GM18861 (cell line): ENCODE measurements at regions not wholly inside any gene's neighbourhood (a gene's known extent, or its start where the extent isn't known, plus 50 kb on each side); places are given as distances from the start of the nearest gene placed in this dataset.
"Not testable (repeated sequence)": the region's sequence is repeated elsewhere in the genome, so short reads cannot be mapped to it uniquely, and the experiment has no call there.

Experiments used
- ATAC-seq: cut with Tn5 transposase; IDR thresholded peaks from one replicate; pipeline ENCODE4 v1.9.1; 2021; ENCODE audit not compliant: unreplicated experiment

DNA sequence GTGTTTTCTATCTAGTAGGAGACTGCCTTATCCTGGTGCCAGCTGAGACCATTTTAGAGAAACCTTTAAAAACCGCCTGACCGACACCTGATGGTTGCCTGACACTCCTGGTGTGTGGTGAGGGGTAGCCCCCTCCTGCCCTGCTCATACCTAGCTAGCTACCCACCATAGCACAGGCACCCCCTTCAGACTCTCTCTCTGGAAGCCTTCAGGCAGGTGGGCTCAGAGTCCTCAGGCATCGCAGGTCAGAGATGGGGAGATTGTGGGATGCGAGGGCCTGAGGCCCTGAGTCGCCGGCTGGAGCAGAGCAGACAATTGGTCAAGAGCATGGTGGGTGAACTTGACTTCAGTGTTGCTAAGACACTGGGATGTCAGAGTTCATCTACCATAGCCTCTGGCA is 424.6 kb downstream of the BRD1 start:
- ATAC-seq, result no peak

DNA sequence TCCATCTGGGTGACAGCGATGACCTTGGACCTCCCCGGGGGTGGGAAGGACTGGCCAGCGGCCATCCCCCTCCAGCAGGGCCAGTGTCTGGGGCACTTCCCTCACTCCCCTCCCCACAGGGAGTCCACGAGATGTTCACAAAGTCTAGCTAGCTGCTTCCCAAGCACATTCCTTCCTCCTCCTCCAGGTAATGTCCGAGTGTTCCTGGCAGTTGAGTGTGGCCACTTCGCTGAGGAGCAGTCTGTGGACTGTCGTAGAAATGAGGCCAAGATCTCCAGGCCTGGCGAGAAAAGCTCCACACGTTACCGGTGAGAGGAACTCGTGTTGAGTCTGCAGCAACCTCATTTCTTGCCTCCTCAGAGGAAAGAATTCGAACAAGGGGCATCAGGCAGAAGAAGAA is 425.5 kb downstream of the BRD1 start:
- ATAC-seq, result no peak

DNA sequence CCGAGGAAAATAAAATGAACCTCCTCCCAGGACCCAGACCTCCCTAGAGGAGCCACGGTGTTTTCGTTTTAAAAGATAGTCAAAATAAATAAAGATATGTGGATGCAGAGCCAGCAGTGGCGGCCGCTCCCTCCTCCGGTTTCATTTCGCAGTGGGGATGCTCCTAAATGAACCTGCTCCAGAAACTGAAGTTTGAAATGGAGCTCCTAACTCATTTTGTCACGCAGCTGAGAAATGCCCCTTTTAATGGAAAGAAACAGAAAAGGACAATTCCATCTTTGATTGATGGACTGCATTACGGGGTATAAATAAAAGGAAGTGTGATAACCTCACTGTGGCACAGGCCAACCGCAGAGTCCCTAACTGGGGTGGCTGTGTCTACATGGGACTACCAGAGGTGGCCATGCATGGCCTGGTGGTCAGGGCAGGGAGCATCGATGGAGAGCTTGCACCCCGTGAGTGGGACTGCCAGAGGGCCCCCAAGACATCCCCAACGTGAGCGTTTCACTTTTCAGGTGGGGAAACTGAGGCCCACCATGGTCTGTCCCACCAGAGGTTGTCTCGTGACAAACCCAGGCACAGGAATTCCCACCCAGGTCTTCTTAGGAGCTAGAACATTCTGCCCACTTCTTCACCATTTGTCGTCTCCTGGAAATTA is 426.6 kb downstream of the BRD1 start:
- ATAC-seq, result no peak

DNA sequence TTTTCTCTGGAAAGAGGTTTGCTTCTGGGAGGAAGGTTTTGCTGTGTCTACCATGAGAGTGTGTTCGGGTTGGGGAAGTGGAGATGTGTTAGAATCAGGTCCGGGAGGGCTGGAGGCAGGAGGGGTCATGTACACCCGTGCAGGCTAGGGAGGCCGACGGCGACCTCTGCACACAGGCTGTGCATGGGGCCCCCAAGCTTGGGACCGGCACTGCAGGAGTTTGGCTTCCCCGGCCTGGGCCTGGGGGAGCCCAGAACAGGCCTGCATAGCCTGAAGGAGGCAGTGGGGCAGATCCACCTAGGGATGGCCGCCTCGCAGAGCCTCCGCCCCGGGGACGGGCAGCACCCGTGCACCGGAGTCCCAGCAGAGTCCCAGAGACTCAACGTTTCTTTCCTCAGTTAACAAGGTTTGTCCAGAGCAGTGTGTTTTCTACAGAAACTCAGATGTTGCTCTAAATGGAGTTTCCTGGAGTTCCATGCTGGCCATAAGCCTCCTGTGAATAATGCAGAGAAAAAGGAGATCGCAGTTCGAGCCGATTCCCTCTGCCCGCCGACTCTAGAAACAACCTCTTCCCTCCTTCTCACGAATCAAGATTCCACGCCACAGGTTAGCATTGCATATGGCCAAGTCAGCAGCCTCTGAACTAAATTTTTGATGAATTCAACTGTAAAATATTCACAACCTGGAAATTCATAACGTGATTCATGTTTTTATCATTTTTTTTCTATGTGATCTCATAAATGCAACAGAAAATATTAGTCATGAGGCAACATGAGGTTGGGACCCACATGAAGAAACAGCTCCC is 427.3 kb downstream of the BRD1 start:
- no peak for ATAC-seq

DNA sequence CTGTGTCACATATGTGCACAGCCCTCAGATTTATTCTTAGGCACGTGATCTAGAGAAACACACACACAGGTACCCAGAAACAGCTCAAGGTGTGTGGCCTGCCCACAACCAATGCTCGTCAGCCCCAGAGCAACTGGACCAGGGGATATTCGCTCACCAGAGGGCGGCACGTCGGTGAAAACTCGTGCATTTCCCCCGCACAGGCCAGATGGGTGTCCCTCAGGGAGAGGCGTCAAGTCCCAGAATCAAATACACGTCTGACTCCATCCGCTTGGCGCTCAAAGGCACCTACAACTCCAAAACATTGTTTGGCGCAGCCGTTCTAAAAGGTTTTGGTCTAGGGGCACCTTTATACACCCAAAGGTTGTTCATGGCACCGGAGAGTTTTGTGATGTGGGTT is 429.0 kb downstream of the BRD1 start:
- no peak for ATAC-seq

DNA sequence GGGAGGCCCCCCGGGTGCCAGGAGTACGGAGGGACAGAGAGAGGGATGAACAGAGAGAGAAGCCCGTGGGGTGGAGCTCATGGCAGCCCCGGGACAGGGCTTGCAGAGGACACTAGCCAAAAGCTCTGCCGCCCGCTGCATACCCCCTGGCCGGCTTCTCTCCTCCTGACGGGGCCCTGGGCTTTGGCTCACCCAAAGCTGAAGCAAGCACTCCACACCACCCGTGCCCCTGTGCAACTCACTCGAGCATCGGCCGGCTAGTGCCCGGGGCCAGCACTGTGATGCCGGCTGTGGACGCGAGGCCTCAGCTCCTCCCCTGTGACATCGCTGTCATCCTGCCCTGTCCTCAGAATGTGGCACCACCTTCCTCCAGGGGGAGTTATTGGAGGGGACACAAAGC is 429.6 kb downstream of the BRD1 start:
- ATAC-seq, result no peak

DNA sequence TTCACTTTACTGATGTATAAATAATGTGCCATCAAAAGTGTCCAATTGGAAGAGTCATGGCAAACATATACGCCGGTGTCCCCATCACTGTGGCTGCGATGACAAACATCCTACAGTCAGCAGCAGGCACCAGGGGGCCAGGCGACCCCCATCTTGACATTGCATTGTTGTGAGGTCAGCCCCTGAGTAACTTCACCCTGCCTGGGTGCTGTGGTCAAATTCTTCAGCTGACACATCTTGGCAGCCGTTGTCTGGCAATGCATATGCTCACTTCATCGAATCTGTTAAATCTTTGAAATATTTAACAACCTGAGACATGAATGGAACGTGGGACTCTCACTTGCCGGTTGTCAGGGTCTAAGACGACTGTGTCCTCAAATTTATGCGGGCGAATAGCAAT is 430.9 kb downstream of the BRD1 start:
- ATAC-seq, result no peak

DNA sequence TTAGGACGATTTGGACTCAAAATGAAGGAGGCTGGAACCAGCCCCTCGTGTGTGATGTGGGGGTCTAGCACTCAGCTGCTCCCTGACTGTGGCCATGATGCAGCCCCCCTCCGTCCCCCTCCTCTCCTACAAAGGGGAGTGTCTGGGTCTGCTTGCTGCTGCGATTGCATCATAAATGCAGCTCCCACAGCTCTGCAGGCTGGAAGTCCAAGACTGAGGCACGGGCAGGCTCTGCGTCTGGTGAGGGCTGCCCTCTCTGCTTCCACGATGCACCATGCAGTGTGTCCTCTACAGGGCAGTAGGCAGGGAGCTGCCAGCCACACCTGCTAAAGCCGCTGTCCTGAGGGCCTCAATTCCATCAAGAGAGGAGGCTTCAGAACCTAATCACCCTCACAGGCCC is 432.1 kb downstream of the BRD1 start:
- no peak for ATAC-seq

DNA sequence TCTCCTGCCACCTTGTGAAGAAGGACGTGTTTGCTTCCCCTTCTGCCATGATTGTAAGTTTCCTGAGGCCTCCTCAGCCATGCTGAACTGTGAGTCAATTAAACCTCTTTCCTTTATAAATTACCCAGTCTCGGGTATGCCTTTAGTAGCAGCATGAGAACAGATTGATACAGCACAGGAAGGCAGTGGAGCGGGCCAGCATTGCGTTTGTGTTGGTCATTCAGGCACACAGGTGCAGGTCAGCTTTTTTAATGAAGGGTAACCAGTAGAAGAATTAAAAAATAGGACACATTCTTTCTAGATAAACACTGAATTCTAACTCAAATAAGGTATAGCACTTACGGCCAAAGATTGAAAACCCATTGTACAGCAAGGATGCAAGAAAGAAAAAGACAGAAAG is 432.6 kb downstream of the BRD1 start:
- not testable (repeated sequence) for ATAC-seq

DNA sequence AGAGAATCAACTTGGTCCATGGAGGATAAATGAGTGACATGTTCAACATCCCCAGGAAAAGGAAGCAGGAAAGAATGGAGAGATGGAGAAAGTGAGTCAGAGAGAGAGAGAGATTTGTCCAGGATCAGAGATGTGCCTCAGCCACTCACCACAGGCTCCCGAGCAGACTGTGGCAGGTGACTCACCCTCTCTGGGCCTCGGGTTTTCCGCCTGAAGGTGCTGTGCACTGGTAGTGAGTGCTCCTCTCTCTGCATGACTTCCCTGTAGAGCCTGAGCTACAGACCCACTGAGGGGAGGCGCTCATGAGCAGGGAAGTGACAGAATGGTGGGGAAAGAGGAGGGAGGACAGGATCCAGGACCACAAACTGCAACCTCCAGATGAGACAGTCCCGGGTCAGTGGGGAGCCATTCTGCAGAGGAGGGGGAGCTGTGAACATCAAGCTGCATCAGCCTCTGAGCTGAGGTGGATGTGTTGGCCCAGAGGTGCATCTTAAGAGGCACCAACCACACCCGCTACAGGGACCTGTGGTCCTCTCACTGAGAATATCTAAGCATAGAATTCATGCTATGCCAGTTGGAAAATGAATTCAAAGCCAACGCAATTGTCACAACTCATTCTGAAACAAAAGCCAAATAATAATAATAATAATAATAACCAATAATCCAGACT is 433.4 kb downstream of the BRD1 start:
- no peak for ATAC-seq

DNA sequence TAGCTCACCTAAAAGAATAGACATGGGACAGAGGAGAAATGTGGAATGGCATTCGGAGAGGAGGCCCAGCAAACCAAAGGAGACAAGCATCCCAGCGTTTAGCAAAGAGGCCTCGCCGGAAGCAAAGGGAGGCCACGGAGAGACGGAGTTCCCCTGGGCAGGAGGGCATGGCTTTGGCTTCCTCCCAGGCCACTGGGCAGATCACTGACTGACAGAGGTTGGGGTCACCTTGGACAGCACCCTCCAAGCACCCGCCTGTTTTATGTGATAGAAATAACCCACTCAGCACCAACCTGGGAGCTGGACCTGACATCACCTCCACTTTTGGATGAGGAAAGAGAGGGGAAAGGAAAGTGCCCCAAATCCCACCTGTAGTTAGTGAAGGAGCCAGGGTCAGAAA is 434.1 kb downstream of the BRD1 start:
- no peak for ATAC-seq

DNA sequence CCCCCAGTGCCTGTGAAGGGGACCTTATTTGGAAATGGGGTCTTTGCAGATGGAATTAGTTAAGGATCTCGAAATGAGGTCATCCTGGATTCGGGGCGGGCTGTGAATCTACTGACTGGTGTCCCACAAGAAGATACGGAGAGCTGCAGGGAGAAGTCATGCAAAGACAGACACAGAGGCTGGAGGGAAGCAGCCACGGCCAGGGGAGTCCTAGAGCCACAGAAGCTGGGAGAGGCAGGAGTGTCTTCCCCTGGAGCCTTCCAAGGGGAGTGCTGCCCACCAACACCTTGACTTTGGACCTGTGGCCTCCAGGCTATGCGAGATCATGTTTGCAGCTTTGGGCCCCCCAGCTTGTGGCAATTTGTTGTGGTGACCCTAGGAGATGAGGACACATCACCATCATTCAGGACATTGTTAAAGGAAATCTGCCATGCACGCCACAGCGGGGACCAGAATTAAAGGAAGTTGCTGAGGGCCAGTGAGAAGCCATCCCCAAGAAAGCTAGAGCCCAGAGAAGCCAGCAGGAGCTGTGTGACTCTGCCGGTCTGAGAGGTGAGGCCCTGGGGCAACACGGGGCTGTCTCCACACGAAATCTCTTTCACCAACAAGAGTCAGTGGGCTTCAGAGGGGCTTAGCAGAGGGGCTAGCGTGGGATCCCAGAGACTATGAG is 434.7 kb downstream of the BRD1 start:
- ATAC-seq, result no peak

DNA sequence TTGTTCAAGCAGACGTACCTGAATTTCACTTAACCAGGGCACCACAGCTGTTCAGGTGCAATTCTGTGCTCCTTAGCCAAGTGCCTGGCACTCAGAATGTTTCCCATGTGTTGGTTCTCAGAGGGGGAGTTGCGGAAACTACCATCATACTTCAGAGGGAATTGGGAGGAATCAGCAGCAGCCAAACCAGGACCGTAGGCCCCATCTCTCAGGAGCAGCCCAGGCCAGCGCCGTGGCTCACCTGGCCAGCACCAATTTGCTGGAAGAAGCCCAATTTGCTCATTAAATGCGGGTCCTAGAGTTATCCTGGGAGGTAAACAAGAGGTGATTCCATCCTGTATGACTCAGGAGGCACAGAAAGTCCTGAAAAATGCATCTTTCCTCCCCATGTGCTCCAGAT is 435.4 kb downstream of the BRD1 start:
- no peak for ATAC-seq

DNA sequence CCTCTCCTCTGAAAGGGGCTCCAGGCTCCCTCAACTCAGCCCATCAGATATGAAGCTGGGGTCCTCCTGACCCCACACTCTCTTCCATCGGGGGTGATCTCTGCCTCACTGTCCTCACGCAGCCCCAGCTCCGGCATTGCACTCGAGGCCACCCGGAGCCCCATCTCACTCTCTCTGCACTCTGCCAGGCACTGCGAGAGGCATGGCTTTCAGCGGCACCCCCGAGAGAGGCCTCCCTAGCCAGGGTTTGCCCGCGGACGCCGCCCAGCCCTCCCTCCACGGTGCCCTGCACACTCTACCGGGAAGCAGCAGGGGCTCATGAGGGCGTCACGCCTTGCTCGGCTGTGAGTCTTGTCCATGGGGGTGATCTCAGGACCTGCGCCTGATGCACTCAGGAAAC is 436.2 kb downstream of the BRD1 start:
- ATAC-seq, result no peak

DNA sequence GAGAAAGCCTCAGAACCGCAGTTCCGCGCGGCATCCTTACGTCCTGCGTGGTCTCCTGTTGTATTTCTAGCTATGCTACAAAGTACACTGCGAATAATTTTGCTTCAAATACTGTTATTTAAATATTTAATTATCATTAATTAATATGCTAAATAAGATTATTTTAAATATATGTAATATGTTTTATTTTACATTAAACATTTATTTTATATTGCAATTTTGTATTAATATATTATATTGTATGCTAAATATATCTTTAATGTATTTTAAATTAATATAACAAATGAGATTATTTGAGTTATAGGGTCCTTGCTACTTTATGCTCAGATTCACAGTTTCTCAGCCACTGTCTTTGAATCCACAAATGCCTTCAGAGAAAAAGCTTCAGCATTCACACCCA is 436.7 kb downstream of the BRD1 start:
- no peak for ATAC-seq

DNA sequence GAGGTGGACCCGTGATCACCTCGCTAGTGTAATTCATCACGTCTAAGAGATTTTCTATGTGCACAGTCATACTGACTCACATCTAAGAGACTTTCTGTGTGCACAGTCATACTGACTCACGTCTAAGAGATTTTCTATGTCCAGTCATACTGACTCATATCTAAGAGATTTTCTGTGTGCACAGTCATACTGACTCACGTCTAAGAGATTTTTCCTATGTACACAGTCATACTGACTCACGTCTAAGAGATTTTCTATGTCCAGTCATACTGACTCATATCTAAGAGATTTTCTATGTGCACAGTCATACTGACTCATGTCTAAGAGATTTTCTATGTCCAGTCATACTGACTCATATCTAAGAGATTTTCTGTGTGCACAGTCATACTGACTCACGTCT is 443.8 kb downstream of the BRD1 start:
- ATAC-seq, result not testable (repeated sequence)

DNA sequence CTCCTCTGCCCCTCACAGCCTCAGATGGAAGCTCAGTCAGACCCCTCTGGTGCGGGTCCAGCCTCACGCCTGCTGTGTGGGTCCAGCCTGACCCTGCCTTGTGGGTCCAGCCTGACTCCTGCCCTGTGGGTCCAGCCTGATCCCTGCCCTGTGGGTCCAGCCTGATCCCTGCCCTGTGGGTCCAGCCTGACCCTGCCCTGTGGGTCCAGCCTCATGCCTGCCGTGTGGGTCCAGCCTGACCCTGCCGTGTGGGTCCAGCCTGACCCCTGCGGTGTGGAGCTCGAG is 445.3 kb downstream of the BRD1 start:
- ATAC-seq, result no peak

DNA sequence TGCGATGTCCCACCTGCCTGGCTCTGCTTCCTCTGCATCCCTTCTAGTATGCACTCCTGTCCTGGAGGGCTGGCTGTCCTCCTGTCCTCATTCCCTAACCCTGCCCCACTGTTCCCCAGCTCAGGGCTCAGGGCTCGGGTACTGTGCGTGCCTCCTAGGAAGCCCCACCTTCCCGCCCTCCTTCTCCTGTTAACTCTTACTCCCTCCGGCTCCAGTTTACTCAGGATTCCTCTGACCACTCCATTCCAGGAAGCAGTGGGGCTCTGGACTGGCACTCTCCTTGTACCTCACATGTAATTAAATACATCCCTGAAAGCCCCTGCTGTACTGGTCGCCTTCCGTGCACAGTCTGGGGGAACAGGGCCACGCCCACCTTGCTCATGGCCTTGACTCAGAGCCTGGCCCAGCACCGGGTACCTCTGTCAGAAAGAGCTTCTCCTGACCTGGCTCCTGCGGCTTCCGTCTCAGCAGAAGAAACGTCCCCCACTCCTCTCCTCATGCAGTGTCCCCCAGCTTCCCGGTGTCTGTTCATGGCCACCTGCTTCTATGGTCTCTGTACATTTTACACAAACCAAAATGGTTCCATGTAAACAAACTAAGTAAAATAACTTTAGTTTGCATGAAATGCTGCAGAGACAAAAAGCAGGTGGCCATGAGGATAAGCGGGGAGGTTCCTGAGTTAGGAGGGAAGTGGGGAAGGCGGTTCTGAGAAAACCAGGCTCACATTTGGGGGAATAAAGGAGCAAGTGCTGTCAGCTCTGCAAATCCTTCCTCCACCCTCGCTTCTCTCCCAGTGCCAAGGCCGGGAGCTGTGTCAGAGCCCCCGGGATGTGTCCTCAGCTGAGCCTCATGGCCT is 445.9 kb downstream of the BRD1 start:
- ATAC-seq, result no peak

DNA sequence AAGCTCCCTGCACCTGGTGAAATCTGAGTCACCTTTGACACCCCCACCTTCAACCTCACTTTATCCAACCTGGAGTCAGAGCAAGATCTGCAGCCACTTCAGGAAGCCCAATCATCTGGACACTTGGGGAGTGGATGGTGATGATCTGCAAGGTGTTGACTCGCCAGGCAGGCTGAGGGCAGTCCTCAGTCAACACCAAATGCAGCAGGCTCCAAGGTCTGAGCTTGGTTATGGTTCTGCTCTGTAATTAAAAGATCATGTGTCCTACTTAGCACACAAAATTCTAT is 446.9 kb downstream of the BRD1 start:
- no peak for ATAC-seq

DNA sequence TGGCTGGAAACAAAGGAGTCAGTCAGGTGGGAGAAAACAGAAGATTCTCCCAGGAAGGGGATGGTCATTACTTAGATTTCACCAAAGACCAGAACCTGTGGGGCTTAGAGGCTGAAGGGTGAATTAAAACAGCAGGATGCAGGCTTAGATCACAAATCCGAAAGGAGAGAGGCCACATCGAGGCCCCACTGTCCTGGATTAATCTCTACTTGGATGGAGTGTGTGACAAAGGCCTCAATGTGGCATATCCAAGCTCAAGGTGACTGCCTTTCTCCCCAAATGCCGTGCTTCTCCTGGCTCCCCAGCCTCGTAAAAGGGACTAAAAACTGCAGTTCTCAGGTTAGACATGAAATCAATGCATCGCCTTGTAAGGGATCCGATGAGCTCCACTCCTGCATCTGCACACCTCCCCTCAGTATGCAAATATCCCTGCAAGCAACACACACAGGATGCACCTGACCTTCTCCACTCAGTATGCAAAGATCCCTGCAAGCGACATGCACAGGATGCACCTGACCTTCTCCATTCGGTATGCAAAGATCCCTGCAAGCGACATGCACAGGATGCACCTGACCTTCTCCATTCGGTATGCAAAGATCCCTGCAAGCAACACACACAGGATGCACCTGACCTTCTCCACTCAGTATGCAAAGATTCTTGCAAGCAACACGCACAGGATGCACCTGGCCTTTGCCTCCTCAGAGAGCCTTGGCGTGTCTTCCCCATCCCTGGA is 447.4 kb downstream of the BRD1 start:
- ATAC-seq, result no peak

DNA sequence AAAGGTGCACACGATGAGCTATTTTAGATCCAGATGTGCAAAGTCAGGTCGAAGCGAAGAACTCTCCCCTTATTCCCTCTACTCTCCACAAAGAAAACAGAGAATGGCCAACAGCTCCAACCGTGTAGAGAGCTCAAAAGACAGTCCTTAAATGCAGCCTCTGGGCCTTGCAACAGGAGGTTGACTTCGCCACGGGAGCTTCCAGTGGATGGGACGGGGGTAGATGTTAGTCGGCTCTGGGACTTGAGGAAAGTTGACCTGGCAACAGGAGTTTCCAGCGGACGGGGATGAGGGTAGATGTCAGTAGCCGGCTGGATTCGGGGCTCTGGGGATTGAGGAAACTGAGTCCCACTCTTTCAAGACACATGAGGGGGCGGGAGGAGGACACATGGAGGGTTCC is 450.4 kb downstream of the BRD1 start:
- no peak for ATAC-seq
